Suprapubic skin (tissue), 4 donors: ENCODE measurements at regions not wholly inside any gene's neighbourhood (a gene's known extent, or its start where the extent isn't known, plus 50 kb on each side); places are given as distances from the start of the nearest gene placed in this dataset.

Experiments
- DNase-seq, 2 donors: peaks; one replicate each; pipeline ENCODE4 v3.0.0-alpha.2; 2019; ENCODE audit warnings: low spot score in 2 of 2
- H3K27ac ChIP-seq: fragments of 200-600 bp; sonication (generic); one replicate; pipeline ENCODE4 v1.5.1; 2019
- H3K27me3 ChIP-seq: fragments of 200-600 bp; sonication (generic); one replicate; pipeline ENCODE4 v1.5.1; 2019
- H3K36me3 ChIP-seq: fragments of 200-600 bp; sonication (generic); one replicate; pipeline ENCODE4 v1.5.1; 2019
- H3K4me1 ChIP-seq: fragments of 200-600 bp; sonication (generic); one replicate; pipeline ENCODE4 v1.5.1; 2019
- H3K4me3 ChIP-seq: fragments of 200-600 bp; sonication (generic); one replicate; pipeline ENCODE4 v1.5.1; 2019; ENCODE audit warnings: mild to moderate bottlenecking
- H3K9me3 ChIP-seq: fragments of 200-600 bp; sonication (generic); one replicate; pipeline ENCODE4 v1.5.1; 2019
- CTCF ChIP-seq, 2 donors: fragments of 200-600 bp in 1 of 2; fragments of 450-650 bp in 1 of 2; sonication (generic) in 1 of 2; IDR thresholded peaks; one replicate each; pipeline ENCODE4 v1.5.1; 2016 to 2019; ENCODE audit warnings: antibody characterized with exemption in 2 of 2, mild to moderate bottlenecking in 1 of 2, moderate library complexity in 1 of 2
- EP300 ChIP-seq: sonication (generic); formaldehyde crosslinking; IDR thresholded peaks from one replicate; pipeline ENCODE4 v1.6.1; 2017; ENCODE audit warnings: antibody characterized with exemption
- POLR2A ChIP-seq, 2 donors: fragments of 450-650 bp; IDR thresholded peaks; one replicate each; pipeline ENCODE4 v1.6.1; 2017; ENCODE audit warnings: antibody characterized with exemption in 2 of 2, mild to moderate bottlenecking in 2 of 2, moderate library complexity in 2 of 2
- POLR2AphosphoS5 ChIP-seq, 3 donors: sonication (generic); formaldehyde crosslinking; IDR thresholded peaks; one replicate each; pipeline ENCODE4 v1.6.1; 2017; ENCODE audit warnings: antibody characterized with exemption in 3 of 3
- WGBS: methylation state at CpG from one replicate; pipeline ENCODE4 v1.1.5; 2018; 5-methylcytosine and 5-hydroxymethylcytosine counted together

GRCh38 chr20:24353135-24353690 lies 116.2 kb upstream of the SYNDIG1 start:
- no peaks in the 10 kb centered on the region for H3K4me1 ChIP-seq
- WGBS, result 80% methylated on average over 4 of the region's 4 CpGs

GRCh38 chr20:24350923-24351368 lies 118.5 kb upstream of the SYNDIG1 start:
- TF ChIP-seq CTCF (IDR thresholded peaks at IDR 0.05) (no peak), POLR2AphosphoS5 (IDR thresholded peaks at IDR 0.05) (no peak), EP300 (no peak), POLR2A (IDR thresholded peaks at IDR 0.05) (no peak)

More at GRCh38 chr20:24353135-24353690, 116.2 kb upstream of the SYNDIG1 start:
- H3K4me3 ChIP-seq, result no peak overlapping the region
- DNase-seq, result no peak
- no peaks in the 10 kb centered on the region for H3K9me3 ChIP-seq
- TF ChIP-seq POLR2AphosphoS5 (IDR thresholded peaks at IDR 0.05), result no peak
- TF ChIP-seq EP300, result no peak
- TF ChIP-seq CTCF (IDR thresholded peaks at IDR 0.05), result no peak
- TF ChIP-seq POLR2A (IDR thresholded peaks at IDR 0.05), result no peak
- no peak overlapping the region for H3K27ac ChIP-seq
- no peaks in the 10 kb centered on the region for H3K27me3 ChIP-seq
- no peaks in the 10 kb centered on the region for H3K36me3 ChIP-seq

GRCh38 chr20:24341781-24342180 lies 127.6 kb upstream of the SYNDIG1 start:
- 76% methylated on average over 3 of the region's 3 CpGs for WGBS
- TF ChIP-seq CTCF (IDR thresholded peaks at IDR 0.05) (no peak), EP300 (no peak)
- H3K36me3 ChIP-seq, result no peaks in the 10 kb centered on the region

More at GRCh38 chr20:24350923-24351368, 118.5 kb upstream of the SYNDIG1 start:
- Histone ChIP-seq H3K4me3 (no peak overlapping the region), H3K9me3 (no peaks in the 10 kb centered on the region), H3K27ac (no peak overlapping the region), H3K36me3 (no peaks in the 10 kb centered on the region), H3K27me3 (no peaks in the 10 kb centered on the region), H3K4me1 (no peaks in the 10 kb centered on the region)
- 59% methylated on average over 7 of the region's 7 CpGs for WGBS
- DNase-seq, result no peak

GRCh38 chr20:24340933-24341332 lies 128.5 kb upstream of the SYNDIG1 start:
- no peaks in the 10 kb centered on the region for H3K27me3 ChIP-seq
- H3K27ac ChIP-seq, result no peak overlapping the region
- H3K4me1 ChIP-seq, result no peaks in the 10 kb centered on the region
- WGBS, result 90% methylated on average over 2 of the region's 2 CpGs
- DNase-seq, result no peak
- H3K4me3 ChIP-seq, result no peak overlapping the region
- no peaks in the 10 kb centered on the region for H3K36me3 ChIP-seq
- H3K9me3 ChIP-seq, result no peaks in the 10 kb centered on the region
- TF ChIP-seq POLR2A (IDR thresholded peaks at IDR 0.05), result no peak
- TF ChIP-seq POLR2AphosphoS5 (IDR thresholded peaks at IDR 0.05), result no peak
- TF ChIP-seq EP300, result no peak
- TF ChIP-seq CTCF (IDR thresholded peaks at IDR 0.05), result no peak

More at GRCh38 chr20:24341781-24342180, 127.6 kb upstream of the SYNDIG1 start:
- H3K4me1 ChIP-seq, result no peaks in the 10 kb centered on the region
- no peak overlapping the region for H3K4me3 ChIP-seq
- no peaks in the 10 kb centered on the region for H3K27me3 ChIP-seq
- no peak for DNase-seq
- no peaks in the 10 kb centered on the region for H3K9me3 ChIP-seq
- no peak overlapping the region for H3K27ac ChIP-seq

- Histone ChIP-seq H3K27ac (no peak overlapping the region), H3K36me3 (no peaks in the 10 kb centered on the region), H3K9me3 (no peaks in the 10 kb centered on the region), H3K4me3 (no peak overlapping the region), H3K27me3 (no peaks in the 10 kb centered on the region), H3K4me1 (no peaks in the 10 kb centered on the region)
- WGBS, result 67% methylated on average over 5 of the region's 5 CpGs
- TF ChIP-seq POLR2AphosphoS5 (IDR thresholded peaks at IDR 0.05), result no peak
- TF ChIP-seq CTCF (IDR thresholded peaks at IDR 0.05), result no peak
- no peak for TF ChIP-seq EP300
- TF ChIP-seq POLR2A (IDR thresholded peaks at IDR 0.05), result no peak
- DNase-seq, result no peak
Measured at GRCh38 chr20:24339210-24339641, 130.2 kb upstream of the SYNDIG1 start.
